GM12878 (cell line): ENCODE measurements at regions not wholly inside any gene's neighbourhood (a gene's known extent, or its start where the extent isn't known, plus 50 kb on each side); places are given as distances from the start of the nearest gene placed in this dataset.

ENCODE experiments used
- ATAC-seq: fragments of 200-7000 bp; cut with Tn5 transposase; 3 replicates; pipeline ENCODE4 v1.9.1; 2020; ENCODE audit warnings: mild to moderate bottlenecking, moderate library complexity
- BruUV-seq: library from RNA; stranded (reverse); fragments of 400-500 nt; replicated peaks from 2 replicates; lab custom pipeline; 2021; lab: Mats Ljungman, UMichigan
- CTCF ChIA-PET: fragments of 300-600 bp; sonication (Branson Sonifier 250); formaldehyde crosslinking; extraction: SDS; loops from one replicate; lab custom pipeline; 2021; ENCODE audit warnings: inconsistent platforms; lab: Yijun Ruan, JAX
- POLR2A ChIA-PET: fragments of 350-600 bp; formaldehyde crosslinking; extraction: SDS; loops from one replicate; lab custom pipeline; 2021; ENCODE audit warnings: inconsistent platforms; lab: Charles Lee
- RAD21 ChIA-PET: fragments of 300-600 bp; sonication (Branson Sonifier 250); formaldehyde crosslinking; loops from one replicate; lab custom pipeline; 2023; ENCODE audit warnings: antibody characterized with exemption; ENCODE audit not compliant: unreplicated experiment; lab: Charles Lee
- SMC1A ChIA-PET: fragments of 300-600 bp; sonication (Branson Sonifier 250); formaldehyde crosslinking; loops from one replicate; lab custom pipeline; 2023; ENCODE audit not compliant: unreplicated experiment, uncharacterized antibody; lab: Charles Lee
- DNase-seq: peaks from one replicate; pipeline ENCODE4 v3.0.0-alpha.2; 2011; ENCODE audit warnings: low read depth, low spot score
- FAIRE-seq: peaks from 3 replicates; lab custom pipeline; 2011; peaks lifted over from hg19 to GRCh38; lab: Jason Lieb, UNC
- H2AFZ ChIP-seq: 2 replicates; pipeline ENCODE4 v1.6.0; 2011; ENCODE audit warnings: low read depth, low read length, control low read depth; ENCODE audit not compliant: control insufficient read depth
- H3K27ac ChIP-seq: 2 replicates; pipeline ENCODE4 v1.5.1; 2011; ENCODE audit warnings: control low read depth; ENCODE audit not compliant: control insufficient read depth, insufficient read depth
- H3K27me3 ChIP-seq, 2 experiments: replicated peaks in 1 of 2; 2 replicates each; pipeline versions ENCODE4 v1.6.0 to v1.6.1; 2011; ENCODE audit warnings: low read length in 1 of 2; ENCODE audit not compliant: control insufficient read depth in 2 of 2, insufficient read depth in 2 of 2
- H3K36me3 ChIP-seq, 2 experiments: 2 replicates each; pipeline ENCODE4 v1.5.1; 2011; ENCODE audit warnings: low read length in 1 of 2; ENCODE audit not compliant: control insufficient read depth in 2 of 2, insufficient read depth in 2 of 2
- H3K4me1 ChIP-seq: 2 replicates; pipeline ENCODE4 v1.6.1; 2011; ENCODE audit warnings: mild to moderate bottlenecking, low read length, moderate library complexity, mixed read lengths; ENCODE audit not compliant: control insufficient read depth, insufficient read depth
- H3K4me2 ChIP-seq: 2 replicates; pipeline ENCODE4 v1.6.0; 2011; ENCODE audit warnings: control low read depth; ENCODE audit not compliant: control insufficient read depth, insufficient read depth
- H3K4me3 ChIP-seq: fragments of 200-600 bp; sonication (generic); 2 replicates; pipeline ENCODE4 v1.5.1; 2016
- H3K79me2 ChIP-seq: 2 replicates; pipeline ENCODE4 v1.6.0; 2011; ENCODE audit warnings: low read length; ENCODE audit not compliant: control insufficient read depth, insufficient read depth
- H3K9ac ChIP-seq: 2 replicates; pipeline ENCODE4 v1.8.0; 2011; ENCODE audit warnings: low read length, control low read depth, mixed read lengths; ENCODE audit not compliant: control insufficient read depth, insufficient read depth
- H3K9me3 ChIP-seq: replicated peaks from 3 replicates; pipeline ENCODE4 v1.5.1; 2011; ENCODE audit warnings: mild to moderate bottlenecking, low read length; ENCODE audit not compliant: control insufficient read depth, insufficient read depth
- H4K20me1 ChIP-seq: 2 replicates; pipeline ENCODE4 v1.6.0; 2011; ENCODE audit not compliant: control insufficient read depth, insufficient read depth
- ATF2 ChIP-seq: IDR thresholded peaks from 2 replicates; pipeline ENCODE4 v1.6.1; 2012; ENCODE audit warnings: low read length, inconsistent platforms
- BCL11A ChIP-seq: IDR thresholded peaks from 2 replicates; pipeline ENCODE4 v1.6.1; 2011; ENCODE audit warnings: low read depth, low read length
- BRCA1 ChIP-seq: IDR thresholded peaks from 2 replicates; pipeline ENCODE4 v1.6.1; 2011; ENCODE audit warnings: low read depth, low read length, improper control_type of control experiment
- HCFC1 ChIP-seq: fragments of 150-350 bp; IDR thresholded peaks from 2 replicates; pipeline ENCODE4 v1.6.1; 2014; ENCODE audit warnings: low read length
- NBN ChIP-seq: fragments of 450-650 bp; IDR thresholded peaks from 2 replicates; pipeline ENCODE4 v1.6.1; 2016
- RB1 ChIP-seq: fragments of 450-650 bp; formaldehyde crosslinking; IDR thresholded peaks from 2 replicates; pipeline ENCODE4 v1.6.1; 2017; ENCODE audit warnings: mild to moderate bottlenecking, borderline replicate concordance
- RBBP5 ChIP-seq: fragments of 200-600 bp; sonication (generic); conservative IDR thresholded peaks from 2 replicates; pipeline ENCODE4 v1.6.1; 2016
- ZNF24 ChIP-seq: fragments of 450-650 bp; IDR thresholded peaks from 2 replicates; pipeline ENCODE4 v1.6.1; 2017; ENCODE audit warnings: antibody characterized with exemption, mild to moderate bottlenecking
- WGBS: methylation state at CpG from one replicate; pipeline ENCODE4 v1.1.6; 2016; ENCODE audit warnings: low lambda C conversion rate; ENCODE audit not compliant: insufficient replicate concordance, insufficient coverage; ENCODE audit errors: missing lambda C conversion rate; 5-methylcytosine and 5-hydroxymethylcytosine counted together
- in situ Hi-C: fragments of 300-500 bp; cut with MboI; formaldehyde crosslinking; loops from 9 replicates; pipeline ENCODE4 v1.14.3; 2018; ENCODE audit warnings: mixed read lengths
- intact Hi-C: fragments of 100-400 bp; cut with micrococcal nuclease; formaldehyde crosslinking; loops from one replicate; pipeline ENCODE4 v1.14.2; 2022; ENCODE audit not compliant: unreplicated experiment
- TF ChIP-seq, protein P1 (sequence below): fragments of 450-650 bp; formaldehyde crosslinking; IDR thresholded peaks from 2 replicates; pipeline ENCODE4 v1.4.0; 2022; ENCODE audit warnings: mild to moderate bottlenecking, moderate library complexity
- TF ChIP-seq, protein P2 (sequence below): fragments of 450-650 bp; IDR thresholded peaks from 2 replicates; pipeline ENCODE4 v1.6.1; 2017; ENCODE audit warnings: mild to moderate bottlenecking, low read depth, inconsistent platforms; ENCODE audit not compliant: poor library complexity, severe bottlenecking
- TF ChIP-seq, protein P3 (sequence below): IDR thresholded peaks from 2 replicates; pipeline ENCODE4 v1.6.1; 2012; ENCODE audit warnings: low read depth, low read length, improper control_type of control experiment
- TF ChIP-seq, protein P4 (sequence below): fragments of 450-650 bp; conservative IDR thresholded peaks from 2 replicates; pipeline ENCODE4 v1.6.1; 2017; ENCODE audit warnings: mild to moderate bottlenecking, moderate library complexity

GRCh38 chr4:156420623-156421022 is 467.0 kb upstream of the CTSO start:
- Histone ChIP-seq H3K9me3 (no peaks in the 10 kb centered on the region), H4K20me1 (no peaks in the 10 kb centered on the region)
- TF ChIP-seq ZNF24, result no peak
- no peak for TF ChIP-seq RB1
- no peak for TF ChIP-seq BRCA1
- no peak for TF ChIP-seq BCL11A
- TF ChIP-seq NBN, result no peak
- TF ChIP-seq ATF2, result no peak
- no peak for TF ChIP-seq RBBP5
- TF ChIP-seq, protein P1, sequence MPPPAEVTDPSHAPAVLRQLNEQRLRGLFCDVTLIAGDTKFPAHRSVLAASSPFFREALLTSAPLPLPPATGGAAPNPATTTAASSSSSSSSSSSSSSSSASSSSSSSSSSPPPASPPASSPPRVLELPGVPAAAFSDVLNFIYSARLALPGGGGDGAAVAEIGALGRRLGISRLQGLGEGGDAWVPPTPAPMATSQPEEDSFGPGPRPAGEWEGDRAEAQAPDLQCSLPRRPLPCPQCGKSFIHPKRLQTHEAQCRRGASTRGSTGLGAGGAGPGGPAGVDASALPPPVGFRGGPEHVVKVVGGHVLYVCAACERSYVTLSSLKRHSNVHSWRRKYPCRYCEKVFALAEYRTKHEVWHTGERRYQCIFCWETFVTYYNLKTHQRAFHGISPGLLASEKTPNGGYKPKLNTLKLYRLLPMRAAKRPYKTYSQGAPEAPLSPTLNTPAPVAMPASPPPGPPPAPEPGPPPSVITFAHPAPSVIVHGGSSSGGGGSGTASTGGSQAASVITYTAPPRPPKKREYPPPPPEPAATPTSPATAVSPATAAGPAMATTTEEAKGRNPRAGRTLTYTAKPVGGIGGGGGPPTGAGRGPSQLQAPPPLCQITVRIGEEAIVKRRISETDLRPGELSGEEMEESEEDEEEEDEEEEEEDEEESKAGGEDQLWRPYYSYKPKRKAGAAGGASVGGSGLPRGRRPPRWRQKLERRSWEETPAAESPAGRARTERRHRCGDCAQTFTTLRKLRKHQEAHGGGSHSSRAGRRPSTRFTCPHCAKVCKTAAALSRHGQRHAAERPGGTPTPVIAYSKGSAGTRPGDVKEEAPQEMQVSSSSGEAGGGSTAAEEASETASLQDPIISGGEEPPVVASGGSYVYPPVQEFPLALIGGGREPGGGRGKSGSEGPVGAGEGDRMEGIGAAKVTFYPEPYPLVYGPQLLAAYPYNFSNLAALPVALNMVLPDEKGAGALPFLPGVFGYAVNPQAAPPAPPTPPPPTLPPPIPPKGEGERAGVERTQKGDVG (CRISPR knock-in tag), result no peak
- TF ChIP-seq, protein P2, sequence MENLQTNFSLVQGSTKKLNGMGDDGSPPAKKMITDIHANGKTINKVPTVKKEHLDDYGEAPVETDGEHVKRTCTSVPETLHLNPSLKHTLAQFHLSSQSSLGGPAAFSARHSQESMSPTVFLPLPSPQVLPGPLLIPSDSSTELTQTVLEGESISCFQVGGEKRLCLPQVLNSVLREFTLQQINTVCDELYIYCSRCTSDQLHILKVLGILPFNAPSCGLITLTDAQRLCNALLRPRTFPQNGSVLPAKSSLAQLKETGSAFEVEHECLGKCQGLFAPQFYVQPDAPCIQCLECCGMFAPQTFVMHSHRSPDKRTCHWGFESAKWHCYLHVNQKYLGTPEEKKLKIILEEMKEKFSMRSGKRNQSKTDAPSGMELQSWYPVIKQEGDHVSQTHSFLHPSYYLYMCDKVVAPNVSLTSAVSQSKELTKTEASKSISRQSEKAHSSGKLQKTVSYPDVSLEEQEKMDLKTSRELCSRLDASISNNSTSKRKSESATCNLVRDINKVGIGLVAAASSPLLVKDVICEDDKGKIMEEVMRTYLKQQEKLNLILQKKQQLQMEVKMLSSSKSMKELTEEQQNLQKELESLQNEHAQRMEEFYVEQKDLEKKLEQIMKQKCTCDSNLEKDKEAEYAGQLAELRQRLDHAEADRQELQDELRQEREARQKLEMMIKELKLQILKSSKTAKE, result no peak
- TF ChIP-seq HCFC1, result no peak
- TF ChIP-seq, protein P3, sequence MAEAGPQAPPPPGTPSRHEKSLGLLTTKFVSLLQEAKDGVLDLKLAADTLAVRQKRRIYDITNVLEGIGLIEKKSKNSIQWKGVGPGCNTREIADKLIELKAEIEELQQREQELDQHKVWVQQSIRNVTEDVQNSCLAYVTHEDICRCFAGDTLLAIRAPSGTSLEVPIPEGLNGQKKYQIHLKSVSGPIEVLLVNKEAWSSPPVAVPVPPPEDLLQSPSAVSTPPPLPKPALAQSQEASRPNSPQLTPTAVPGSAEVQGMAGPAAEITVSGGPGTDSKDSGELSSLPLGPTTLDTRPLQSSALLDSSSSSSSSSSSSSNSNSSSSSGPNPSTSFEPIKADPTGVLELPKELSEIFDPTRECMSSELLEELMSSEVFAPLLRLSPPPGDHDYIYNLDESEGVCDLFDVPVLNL, result no peak
- TF ChIP-seq, protein P4, sequence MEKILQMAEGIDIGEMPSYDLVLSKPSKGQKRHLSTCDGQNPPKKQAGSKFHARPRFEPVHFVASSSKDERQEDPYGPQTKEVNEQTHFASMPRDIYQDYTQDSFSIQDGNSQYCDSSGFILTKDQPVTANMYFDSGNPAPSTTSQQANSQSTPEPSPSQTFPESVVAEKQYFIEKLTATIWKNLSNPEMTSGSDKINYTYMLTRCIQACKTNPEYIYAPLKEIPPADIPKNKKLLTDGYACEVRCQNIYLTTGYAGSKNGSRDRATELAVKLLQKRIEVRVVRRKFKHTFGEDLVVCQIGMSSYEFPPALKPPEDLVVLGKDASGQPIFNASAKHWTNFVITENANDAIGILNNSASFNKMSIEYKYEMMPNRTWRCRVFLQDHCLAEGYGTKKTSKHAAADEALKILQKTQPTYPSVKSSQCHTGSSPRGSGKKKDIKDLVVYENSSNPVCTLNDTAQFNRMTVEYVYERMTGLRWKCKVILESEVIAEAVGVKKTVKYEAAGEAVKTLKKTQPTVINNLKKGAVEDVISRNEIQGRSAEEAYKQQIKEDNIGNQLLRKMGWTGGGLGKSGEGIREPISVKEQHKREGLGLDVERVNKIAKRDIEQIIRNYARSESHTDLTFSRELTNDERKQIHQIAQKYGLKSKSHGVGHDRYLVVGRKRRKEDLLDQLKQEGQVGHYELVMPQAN, result no peak
- TF ChIP-seq, all 136 proteins: peak for 0
- Histone ChIP-seq H3K27ac (no peak overlapping the region), H2AFZ (no peak overlapping the region), H3K79me2 (no peaks in the 10 kb centered on the region), H3K4me2 (no peak overlapping the region), H3K4me3 (no peak overlapping the region), H3K36me3 (no peaks in the 10 kb centered on the region), H3K9ac (no peak overlapping the region), H3K27me3 (no peaks in the 10 kb centered on the region), H3K4me1 (no peaks in the 10 kb centered on the region)
- CTCF ChIA-PET, result no interaction called here
- 0% methylated on average over 1 of the region's 1 CpG for WGBS
- RAD21 ChIA-PET, result no interaction called here
- SMC1A ChIA-PET, result no interaction called here
- POLR2A ChIA-PET, result no interaction called here
- DNase-seq, result no peak
- in situ Hi-C loops, result no loop called here
- BruUV-seq, result no TSS peak
- FAIRE-seq, result no peak
- ATAC-seq, result no peak
- intact Hi-C loops, result no loop called here
